ENCODE measurements at regions not wholly inside any gene's neighbourhood (a gene's known extent, or its start where the extent isn't known, plus 50 kb on each side); places are given as distances from the start of the nearest gene placed in this dataset.

GRCh38 chr11:82639251-82639650 lies 94.4 kb downstream of the FAM181B start:
- no peak for TF ChIP-seq POLR2A (IDR thresholded peaks at IDR 0.05)
- TF ChIP-seq, protein P1, sequence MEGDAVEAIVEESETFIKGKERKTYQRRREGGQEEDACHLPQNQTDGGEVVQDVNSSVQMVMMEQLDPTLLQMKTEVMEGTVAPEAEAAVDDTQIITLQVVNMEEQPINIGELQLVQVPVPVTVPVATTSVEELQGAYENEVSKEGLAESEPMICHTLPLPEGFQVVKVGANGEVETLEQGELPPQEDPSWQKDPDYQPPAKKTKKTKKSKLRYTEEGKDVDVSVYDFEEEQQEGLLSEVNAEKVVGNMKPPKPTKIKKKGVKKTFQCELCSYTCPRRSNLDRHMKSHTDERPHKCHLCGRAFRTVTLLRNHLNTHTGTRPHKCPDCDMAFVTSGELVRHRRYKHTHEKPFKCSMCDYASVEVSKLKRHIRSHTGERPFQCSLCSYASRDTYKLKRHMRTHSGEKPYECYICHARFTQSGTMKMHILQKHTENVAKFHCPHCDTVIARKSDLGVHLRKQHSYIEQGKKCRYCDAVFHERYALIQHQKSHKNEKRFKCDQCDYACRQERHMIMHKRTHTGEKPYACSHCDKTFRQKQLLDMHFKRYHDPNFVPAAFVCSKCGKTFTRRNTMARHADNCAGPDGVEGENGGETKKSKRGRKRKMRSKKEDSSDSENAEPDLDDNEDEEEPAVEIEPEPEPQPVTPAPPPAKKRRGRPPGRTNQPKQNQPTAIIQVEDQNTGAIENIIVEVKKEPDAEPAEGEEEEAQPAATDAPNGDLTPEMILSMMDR (IDR thresholded peaks at IDR 0.05), result no peak
